Panc1 (cell line): ENCODE measurements at regions not wholly inside any gene's neighbourhood (a gene's known extent, or its start where the extent isn't known, plus 50 kb on each side); places are given as distances from the start of the nearest gene placed in this dataset.

ENCODE experiments used
- ATAC-seq: fragments of 200-7000 bp; cut with Tn5 transposase; 2 replicates; pipeline ENCODE4 v1.9.1; 2020; ENCODE audit warnings: mild to moderate bottlenecking, moderate library complexity
- BruUV-seq: library from RNA; stranded (reverse); fragments of 400-500 nt; replicated peaks from 2 replicates; lab custom pipeline; 2021; lab: Mats Ljungman, UMichigan
- CTCF ChIA-PET: fragments of 300-600 bp; sonication (Branson Sonifier 250); formaldehyde crosslinking; loops from one replicate; lab custom pipeline; 2022; ENCODE audit warnings: antibody characterized with exemption; lab: Charles Lee
- POLR2A ChIA-PET: fragments of 300-600 bp; sonication (Branson Sonifier 250); formaldehyde crosslinking; loops from one replicate; lab custom pipeline; 2022; ENCODE audit warnings: antibody characterized with exemption; lab: Charles Lee
- DNase-seq: peaks from one replicate; pipeline ENCODE4 v3.0.0-alpha.2; 2010; ENCODE audit warnings: low read depth, low spot score
- H3K27ac ChIP-seq: 2 replicates; pipeline ENCODE4 v1.5.1; 2011; ENCODE audit warnings: mild to moderate bottlenecking, low read length, inconsistent platforms
- H3K27me3 ChIP-seq: fragments of 200-500 bp; sonication (Bioruptor generic); 2 replicates; pipeline ENCODE4 v1.6.0; 2014; ENCODE audit warnings: low read length, inconsistent platforms; ENCODE audit not compliant: control insufficient read depth, insufficient read depth
- H3K36me3 ChIP-seq: fragments of 200-500 bp; sonication (Bioruptor generic); 2 replicates; pipeline ENCODE4 v1.5.1; 2014; ENCODE audit warnings: inconsistent platforms, mild to moderate bottlenecking, low read length, moderate library complexity; ENCODE audit not compliant: control insufficient read depth, insufficient read depth
- H3K4me1 ChIP-seq: 2 replicates; pipeline ENCODE4 v1.5.1; 2011; ENCODE audit warnings: inconsistent platforms, mild to moderate bottlenecking, low read length, moderate library complexity; ENCODE audit not compliant: control insufficient read depth, insufficient read depth
- H3K4me3 ChIP-seq, 2 experiments: 2 replicates each; pipeline ENCODE4 v1.5.1; 2011 to 2012; ENCODE audit warnings: low read depth in 2 of 2, low read length in 2 of 2, mild to moderate bottlenecking in 2 of 2, inconsistent platforms in 1 of 2, moderate library complexity in 1 of 2
- H3K9me3 ChIP-seq: fragments of 200-500 bp; sonication (Bioruptor generic); 2 replicates; pipeline ENCODE4 v1.5.1; 2014; ENCODE audit warnings: low read depth, mild to moderate bottlenecking, inconsistent platforms, low read length, moderate library complexity; ENCODE audit not compliant: control insufficient read depth, insufficient read depth
- CTCF ChIP-seq: fragments of 450-650 bp; IDR thresholded peaks from 2 replicates; pipeline ENCODE4 v1.5.1; 2017; ENCODE audit warnings: mild to moderate bottlenecking
- POLR2AphosphoS5 ChIP-seq: IDR thresholded peaks from 2 replicates; pipeline ENCODE4 v1.6.1; 2012; ENCODE audit warnings: mild to moderate bottlenecking, low read depth, low read length, moderate library complexity
- REST ChIP-seq, 2 experiments: IDR thresholded peaks; 2 replicates each; pipeline ENCODE4 v1.6.1; 2011 to 2012; ENCODE audit warnings: low read depth in 2 of 2, control low read depth in 1 of 2, low read length in 1 of 2, mild to moderate bottlenecking in 1 of 2, moderate library complexity in 1 of 2; ENCODE audit not compliant: insufficient read depth in 1 of 2
- SIN3A ChIP-seq: IDR thresholded peaks from 2 replicates; pipeline ENCODE4 v1.6.1; 2012; ENCODE audit warnings: low read depth, mild to moderate bottlenecking, low read length, moderate library complexity, borderline replicate concordance; ENCODE audit not compliant: insufficient read depth
- TCF7L2 ChIP-seq: IDR thresholded peaks from 2 replicates; pipeline ENCODE4 v1.6.1; 2011; ENCODE audit warnings: mild to moderate bottlenecking, low read depth, low read length, inconsistent platforms
- in situ Hi-C: cut with HindIII; loops from 2 replicates; pipeline ENCODE4 v1.10.0; 2016; ENCODE audit warnings: low sequenced_read_pairs, low pct_unique_long_range_greater_than_20kb
- intact Hi-C: fragments of 100-400 bp; cut with micrococcal nuclease; formaldehyde crosslinking; loops from one replicate; pipeline ENCODE4 v1.10.0; 2022; ENCODE audit not compliant: unreplicated experiment

- Histone ChIP-seq H3K27me3 (no peaks in the 10 kb centered on the region), H3K27ac (no peak overlapping the region), H3K9me3 (no peaks in the 10 kb centered on the region), H3K36me3 (no peaks in the 10 kb centered on the region), H3K4me3 (no peak overlapping the region), H3K4me1 (no peaks in the 10 kb centered on the region)
- intact Hi-C loops (no loop called here), in situ Hi-C loops (no loop called here)
- POLR2A ChIA-PET = no interaction called here
- no peak for DNase-seq
- TF ChIP-seq TCF7L2 (no peak), POLR2AphosphoS5 (no peak), SIN3A (no peak), CTCF (no peak), REST (IDR thresholded peaks at IDR 0.05; ENCODE audit: insufficient read depth in 1 of 2, low read depth in 2 of 2, low read length in 1 of 2) (no peak)
- no TSS peak for BruUV-seq
- ATAC-seq = no peak
- CTCF ChIA-PET = no interaction called here
These were observed 55.4 kb upstream of the LPGAT1 start for GRCh38 chr1:211885747-211886522.

GRCh38 chr1:211882381-211883004 is 51.9 kb upstream of the LPGAT1 start:
- in situ Hi-C loops = no loop called here
- DNase-seq (no peak), ATAC-seq (no peak)
- Histone ChIP-seq H3K27me3 (no peaks in the 10 kb centered on the region), H3K4me1 (no peaks in the 10 kb centered on the region), H3K4me3 (no peak overlapping the region), H3K36me3 (no peaks in the 10 kb centered on the region), H3K27ac (no peak overlapping the region), H3K9me3 (no peaks in the 10 kb centered on the region)
- ChIA-PET CTCF (interaction anchor here (0.6 to 1.0 kb wide), 2 partner anchors 153 to 178 kb away, joined by 3 to 10 read pairs; partner anchors contain the start of genes DTL and INTS7), POLR2A (no interaction called here)
- intact Hi-C loops = no loop called here
- no peak for TF ChIP-seq REST (IDR thresholded peaks at IDR 0.05; ENCODE audit: insufficient read depth in 1 of 2, low read depth in 2 of 2, low read length in 1 of 2)
- no peak for TF ChIP-seq CTCF
- TF ChIP-seq POLR2AphosphoS5 = no peak
- TF ChIP-seq TCF7L2 = no peak
- no peak for TF ChIP-seq SIN3A
- no TSS peak for BruUV-seq
